Suprapubic skin (tissue), 4 donors: ENCODE measurements at regions not wholly inside any gene's neighbourhood (a gene's known extent, or its start where the extent isn't known, plus 50 kb on each side); places are given as distances from the start of the nearest gene placed in this dataset.

Experiments
- DNase-seq, 2 donors: peaks; one replicate each; pipeline ENCODE4 v3.0.0-alpha.2; 2019; ENCODE audit warnings: low spot score in 2 of 2
- H3K27ac ChIP-seq: fragments of 200-600 bp; sonication (generic); one replicate; pipeline ENCODE4 v1.5.1; 2019
- H3K27me3 ChIP-seq: fragments of 200-600 bp; sonication (generic); one replicate; pipeline ENCODE4 v1.5.1; 2019
- H3K36me3 ChIP-seq: fragments of 200-600 bp; sonication (generic); one replicate; pipeline ENCODE4 v1.5.1; 2019
- H3K4me1 ChIP-seq: fragments of 200-600 bp; sonication (generic); one replicate; pipeline ENCODE4 v1.5.1; 2019
- H3K4me3 ChIP-seq: fragments of 200-600 bp; sonication (generic); one replicate; pipeline ENCODE4 v1.5.1; 2019; ENCODE audit warnings: mild to moderate bottlenecking
- H3K9me3 ChIP-seq: fragments of 200-600 bp; sonication (generic); one replicate; pipeline ENCODE4 v1.5.1; 2019
- CTCF ChIP-seq, 2 donors: fragments of 200-600 bp in 1 of 2; fragments of 450-650 bp in 1 of 2; sonication (generic) in 1 of 2; IDR thresholded peaks; one replicate each; pipeline ENCODE4 v1.5.1; 2016 to 2019; ENCODE audit warnings: antibody characterized with exemption in 2 of 2, mild to moderate bottlenecking in 1 of 2, moderate library complexity in 1 of 2
- EP300 ChIP-seq: sonication (generic); formaldehyde crosslinking; IDR thresholded peaks from one replicate; pipeline ENCODE4 v1.6.1; 2017; ENCODE audit warnings: antibody characterized with exemption
- POLR2A ChIP-seq, 2 donors: fragments of 450-650 bp; IDR thresholded peaks; one replicate each; pipeline ENCODE4 v1.6.1; 2017; ENCODE audit warnings: antibody characterized with exemption in 2 of 2, mild to moderate bottlenecking in 2 of 2, moderate library complexity in 2 of 2
- POLR2AphosphoS5 ChIP-seq, 3 donors: sonication (generic); formaldehyde crosslinking; IDR thresholded peaks; one replicate each; pipeline ENCODE4 v1.6.1; 2017; ENCODE audit warnings: antibody characterized with exemption in 3 of 3
- WGBS: methylation state at CpG from one replicate; pipeline ENCODE4 v1.1.5; 2018; 5-methylcytosine and 5-hydroxymethylcytosine counted together

DNA sequence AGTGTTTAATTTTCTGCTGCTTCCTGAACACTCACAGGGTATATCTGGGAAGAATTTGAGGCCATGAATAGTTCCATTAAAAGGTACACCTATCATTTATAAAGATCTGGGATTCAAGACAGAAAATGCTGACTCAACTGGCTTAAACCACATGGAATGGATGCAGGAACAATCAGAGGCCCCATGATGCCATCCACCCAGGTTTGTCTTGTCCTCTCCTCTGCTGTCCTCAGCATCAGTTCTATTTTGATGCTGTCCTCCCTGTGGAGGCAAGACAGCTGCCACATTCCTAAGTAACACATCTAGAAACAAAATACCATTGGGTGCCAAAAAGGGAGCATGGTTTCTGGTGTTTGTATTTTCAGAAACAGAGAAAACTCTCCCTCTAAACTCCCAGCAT lies 143.4 kb downstream of the ELOVL4 start:
- Histone ChIP-seq H3K27ac (no peak overlapping the region), H3K27me3 (no peaks in the 10 kb centered on the region), H3K4me3 (no peak overlapping the region), H3K4me1 (no peaks in the 10 kb centered on the region), H3K9me3 (no peaks in the 10 kb centered on the region), H3K36me3 (no peaks in the 10 kb centered on the region)
- no peak for TF ChIP-seq EP300
- TF ChIP-seq POLR2AphosphoS5 (IDR thresholded peaks at IDR 0.05): no peak
- TF ChIP-seq CTCF (IDR thresholded peaks at IDR 0.05): no peak
- no peak for TF ChIP-seq POLR2A (IDR thresholded peaks at IDR 0.05)
- DNase-seq: no peak

DNA sequence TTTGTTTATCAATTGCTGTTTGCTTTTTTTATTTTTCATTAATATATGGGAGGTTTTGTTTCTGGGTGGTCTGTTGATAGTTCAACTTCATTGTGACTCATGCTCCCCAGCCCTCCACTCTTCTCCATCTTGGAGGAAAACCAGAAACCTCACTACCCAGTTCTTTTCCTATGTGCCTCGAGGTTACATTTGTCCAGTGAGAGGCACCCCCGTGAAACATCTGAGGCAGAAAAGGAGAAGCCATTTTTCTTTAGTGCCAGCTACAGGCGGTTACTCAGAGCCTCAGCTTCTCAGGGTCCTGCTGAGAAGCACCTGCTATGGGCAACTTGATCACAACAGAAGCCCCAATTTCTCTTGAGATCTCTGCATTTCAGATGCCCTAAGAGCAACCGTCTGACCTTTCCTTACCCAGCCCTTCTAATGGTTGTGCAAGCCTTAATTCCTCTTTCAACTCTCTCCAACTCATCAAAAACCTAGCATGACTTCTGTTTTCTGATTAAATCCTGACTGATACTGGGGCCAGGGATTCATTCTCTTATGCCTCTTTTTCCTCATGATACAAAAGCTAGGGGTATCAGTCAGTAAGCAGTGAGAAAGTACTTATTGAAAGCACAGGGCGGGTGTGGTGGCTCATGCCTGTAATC lies 144.6 kb downstream of the ELOVL4 start:
- Histone ChIP-seq H3K9me3 (no peaks in the 10 kb centered on the region), H3K4me3 (no peak overlapping the region), H3K4me1 (no peaks in the 10 kb centered on the region), H3K27ac (no peak overlapping the region), H3K36me3 (no peaks in the 10 kb centered on the region), H3K27me3 (no peaks in the 10 kb centered on the region)
- TF ChIP-seq POLR2A (IDR thresholded peaks at IDR 0.05) (no peak), CTCF (IDR thresholded peaks at IDR 0.05) (no peak), EP300 (no peak), POLR2AphosphoS5 (IDR thresholded peaks at IDR 0.05) (no peak)
- 70% methylated on average over 4 of the region's 5 CpGs for WGBS
- DNase-seq: no peak

GRCh38 chr6:79801362-79801761 lies 146.0 kb downstream of the ELOVL4 start:
- Histone ChIP-seq H3K27ac (no peak overlapping the region), H3K27me3 (no peaks in the 10 kb centered on the region), H3K9me3 (no peaks in the 10 kb centered on the region), H3K4me3 (no peak overlapping the region), H3K36me3 (no peaks in the 10 kb centered on the region), H3K4me1 (no peaks in the 10 kb centered on the region)
- TF ChIP-seq CTCF (IDR thresholded peaks at IDR 0.05) (no peak), POLR2A (IDR thresholded peaks at IDR 0.05) (no peak), POLR2AphosphoS5 (IDR thresholded peaks at IDR 0.05) (no peak), EP300 (no peak)
- no peak for DNase-seq

- no peaks in the 10 kb centered on the region for H3K9me3 ChIP-seq
- no peaks in the 10 kb centered on the region for H3K27me3 ChIP-seq
- 68% methylated on average over 2 of the region's 2 CpGs for WGBS
- no peak overlapping the region for H3K4me3 ChIP-seq
- no peak overlapping the region for H3K27ac ChIP-seq
- TF ChIP-seq CTCF (IDR thresholded peaks at IDR 0.05): no peak
- no peak for TF ChIP-seq POLR2A (IDR thresholded peaks at IDR 0.05)
- no peak for TF ChIP-seq EP300
- no peak for TF ChIP-seq POLR2AphosphoS5 (IDR thresholded peaks at IDR 0.05)
- DNase-seq: no peak
- no peaks in the 10 kb centered on the region for H3K36me3 ChIP-seq
- H3K4me1 ChIP-seq: no peaks in the 10 kb centered on the region
Observed at GRCh38 chr6:79798841-79799240, 148.5 kb downstream of the ELOVL4 start.

DNA sequence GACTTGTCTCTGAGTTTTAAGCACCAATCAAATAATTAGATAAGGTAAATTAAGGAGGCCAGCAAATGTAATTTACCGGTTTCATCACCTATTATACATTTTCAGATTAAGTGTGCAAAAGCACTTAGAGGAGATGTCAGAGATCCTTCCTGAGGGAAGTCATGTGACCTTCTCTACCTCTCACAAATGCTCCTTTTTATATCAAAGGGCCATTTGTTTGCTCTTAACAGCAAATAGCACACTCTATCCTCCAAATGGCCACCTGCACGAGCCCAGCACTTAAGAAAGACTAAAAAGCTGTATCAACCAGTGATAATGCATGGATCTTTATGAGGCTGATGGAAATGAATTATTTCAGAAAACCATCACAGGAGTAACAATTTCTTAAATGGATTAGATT lies 149.4 kb downstream of the ELOVL4 start:
- no peaks in the 10 kb centered on the region for H3K27me3 ChIP-seq
- H3K36me3 ChIP-seq: no peaks in the 10 kb centered on the region
- H3K4me3 ChIP-seq: no peak overlapping the region
- H3K4me1 ChIP-seq: no peaks in the 10 kb centered on the region
- H3K9me3 ChIP-seq: no peaks in the 10 kb centered on the region
- no peak for DNase-seq
- WGBS: 85% methylated on average over 2 of the region's 2 CpGs
- TF ChIP-seq POLR2A (IDR thresholded peaks at IDR 0.05) (no peak), EP300 (no peak), CTCF (IDR thresholded peaks at IDR 0.05) (no peak)
- H3K27ac ChIP-seq: no peak overlapping the region
